Spleen (tissue), 11 donors: ENCODE measurements at regions not wholly inside any gene's neighbourhood (a gene's known extent, or its start where the extent isn't known, plus 50 kb on each side); places are given as distances from the start of the nearest gene placed in this dataset.

Experiments
- DNase-seq: peaks from one replicate; pipeline ENCODE4 v3.0.0-alpha.2; 2020
- H3K27ac ChIP-seq, 8 donors: fragments of 200-600 bp; sonication (generic) in 7 of 8; 1 replicate in 4 of 8; 2 replicates in 4 of 8; pipeline versions ENCODE4 v1.5.0 to v1.8.0; 2016 to 2021; ENCODE audit warnings: inconsistent platforms in 4 of 8, mild to moderate bottlenecking in 4 of 8, moderate library complexity in 1 of 8
- H3K27me3 ChIP-seq, 7 donors: fragments of 200-600 bp; sonication (generic) in 6 of 7; replicated peaks in 1 of 7; 1 replicate in 4 of 7; 2 replicates in 3 of 7; pipeline versions ENCODE4 v1.5.0 to v1.8.0; 2016 to 2021; ENCODE audit warnings: inconsistent platforms in 3 of 7, mild to moderate bottlenecking in 1 of 7
- H3K36me3 ChIP-seq, 6 donors: fragments of 200-600 bp; sonication (generic) in 5 of 6; 1 replicate in 4 of 6; 2 replicates in 2 of 6; pipeline versions ENCODE4 v1.5.0 to v1.8.0; 2016 to 2021; ENCODE audit warnings: inconsistent platforms in 2 of 6
- H3K4me1 ChIP-seq, 6 donors: fragments of 200-600 bp; sonication (generic) in 5 of 6; 1 replicate in 3 of 6; 2 replicates in 3 of 6; pipeline versions ENCODE4 v1.5.0 to v1.8.0; 2016 to 2021; ENCODE audit warnings: inconsistent platforms in 3 of 6
- H3K4me3 ChIP-seq, 8 donors: fragments of 200-600 bp; sonication (generic) in 7 of 8; 1 replicate in 4 of 8; 2 replicates in 4 of 8; pipeline versions ENCODE4 v1.5.0 to v1.8.0; 2016 to 2021; ENCODE audit warnings: inconsistent platforms in 4 of 8, mild to moderate bottlenecking in 4 of 8, moderate library complexity in 2 of 8
- H3K9me3 ChIP-seq, 8 donors: fragments of 200-600 bp; sonication (generic) in 7 of 8; 1 replicate in 4 of 8; 2 replicates in 4 of 8; pipeline versions ENCODE4 v1.5.0 to v1.8.0; 2016 to 2021; ENCODE audit warnings: inconsistent platforms in 4 of 8
- CTCF ChIP-seq, 11 experiments: fragments of 200-600 bp in 7 of 11; fragments of 450-650 bp in 4 of 11; sonication (generic) in 4 of 11; IDR thresholded peaks in 8 of 11; conservative IDR thresholded peaks in 3 of 11; 1 replicate in 7 of 11; 2 replicates in 4 of 11; pipeline versions ENCODE4 v1.4.0 to v1.8.0; 2016 to 2021; ENCODE audit warnings: antibody characterized with exemption in 11 of 11, inconsistent platforms in 4 of 11, mild to moderate bottlenecking in 1 of 11
- POLR2A ChIP-seq, 3 donors: fragments of 450-650 bp; IDR thresholded peaks; one replicate each; pipeline ENCODE4 v1.5.1; 2017; ENCODE audit warnings: antibody characterized with exemption in 3 of 3, mild to moderate bottlenecking in 1 of 3
- POLR2AphosphoS5 ChIP-seq, 3 donors: sonication (generic); formaldehyde crosslinking; IDR thresholded peaks; one replicate each; pipeline ENCODE4 v1.5.1; 2017; ENCODE audit warnings: antibody characterized with exemption in 3 of 3
- WGBS, 5 donors: extraction: QIAGEN DNeasy Blood & Tissue Kit in 3 of 5; methylation state at CpG; one replicate each; pipeline versions ENCODE4 v1.1.5 to v1.1.7; 2013 to 2018; 5-methylcytosine and 5-hydroxymethylcytosine counted together
- intact Hi-C: fragments of 100-400 bp; cut with DNase I; formaldehyde crosslinking; loops from one replicate; pipeline ENCODE4 v1.15.0; 2023; ENCODE audit warnings: low total_unique reads
- donor health status: healthy with polysubstance abuse.
- donor health status: DM: no; HTN: no; CAD: no; lungs with moderate emphysema.
- donor health status: DM: no; HTN: no; CAD: no.
- donor health status: Bipolar disorder and iron deficiency.
- donor health status: healthy.
- donor health status: DM: no; HTN: no; CAD: no.
- donor health status: DM: yes; HTN: yes; CAD: no.

GRCh38 chr7:25409897-25410636 lies 181.8 kb upstream of the NPVF start:
- no peak for TF ChIP-seq POLR2AphosphoS5 (IDR thresholded peaks at IDR 0.05)
- TF ChIP-seq CTCF (IDR thresholded peaks at IDR 0.05 in 8 of 11, conservative IDR thresholded peaks at IDR 0.05 in 3 of 11) = no peak
- TF ChIP-seq POLR2A (IDR thresholded peaks at IDR 0.05) = no peak
- Histone ChIP-seq H3K4me1 (no peaks in the 10 kb centered on the region), H3K27ac (no peak overlapping the region), H3K4me3 (no peak overlapping the region), H3K9me3 (no peaks in the 10 kb centered on the region), H3K36me3 (no peaks in the 10 kb centered on the region), H3K27me3 (no peaks in the 10 kb centered on the region)
- intact Hi-C loops = no loop called here
- 70 to 82% (median 73%) methylated on average over 6 of the region's 6 CpGs for WGBS, 5 donors
- no peak for DNase-seq

GRCh38 chr7:25420771-25421170 lies 192.5 kb upstream of the NPVF start:
- no peaks in the 10 kb centered on the region for H3K9me3 ChIP-seq
- no peak for DNase-seq
- no peak overlapping the region for H3K27ac ChIP-seq
- WGBS, 5 donors = 74 to 90% (median 78%) methylated on average over 3 of the region's 3 CpGs
- TF ChIP-seq POLR2AphosphoS5 (IDR thresholded peaks at IDR 0.05) (no peak), CTCF (IDR thresholded peaks at IDR 0.05 in 8 of 11, conservative IDR thresholded peaks at IDR 0.05 in 3 of 11) (no peak), POLR2A (IDR thresholded peaks at IDR 0.05) (no peak)
- intact Hi-C loops = no loop called here
- H3K4me3 ChIP-seq = no peak overlapping the region
- no peaks in the 10 kb centered on the region for H3K4me1 ChIP-seq
- no peaks in the 10 kb centered on the region for H3K36me3 ChIP-seq
- H3K27me3 ChIP-seq = peaks cover 0 to 6% (median 0%) of the 10 kb centered on the region in 7 donors

GRCh38 chr7:25424113-25424512 lies 195.8 kb upstream of the NPVF start:
- Histone ChIP-seq H3K4me3 (no peak overlapping the region), H3K27me3 (no peaks in the 10 kb centered on the region), H3K4me1 (peaks cover 0 to 9% (median 0%) of the 10 kb centered on the region in 6 donors), H3K27ac (no peak overlapping the region), H3K9me3 (no peaks in the 10 kb centered on the region), H3K36me3 (no peaks in the 10 kb centered on the region)
- intact Hi-C loops = no loop called here
- TF ChIP-seq POLR2AphosphoS5 (IDR thresholded peaks at IDR 0.05) (no peak), POLR2A (IDR thresholded peaks at IDR 0.05) (no peak), CTCF (IDR thresholded peaks at IDR 0.05 in 8 of 11, conservative IDR thresholded peaks at IDR 0.05 in 3 of 11) (no peak)
- no peak for DNase-seq
- WGBS, 5 donors = 43 to 67% (median 49%) methylated on average over 2 of the region's 2 CpGs

GRCh38 chr7:25424855-25425254 lies 196.6 kb upstream of the NPVF start:
- peaks cover 0 to 9% (median 0%) of the 10 kb centered on the region in 6 donors for H3K4me1 ChIP-seq
- no peak overlapping the region for H3K4me3 ChIP-seq
- DNase-seq = no peak
- H3K27me3 ChIP-seq = no peaks in the 10 kb centered on the region
- no peak overlapping the region for H3K27ac ChIP-seq
- H3K9me3 ChIP-seq = no peaks in the 10 kb centered on the region
- 84 to 93% (median 86%) methylated on average over 5 of the region's 5 CpGs for WGBS, 5 donors
- no peaks in the 10 kb centered on the region for H3K36me3 ChIP-seq
- intact Hi-C loops = no loop called here
- TF ChIP-seq CTCF (IDR thresholded peaks at IDR 0.05 in 8 of 11, conservative IDR thresholded peaks at IDR 0.05 in 3 of 11) (no peak), POLR2AphosphoS5 (IDR thresholded peaks at IDR 0.05) (no peak), POLR2A (IDR thresholded peaks at IDR 0.05) (no peak)
